ENCODE measurements at regions not wholly inside any gene's neighbourhood (a gene's known extent, or its start where the extent isn't known, plus 50 kb on each side); places are given as distances from the start of the nearest gene placed in this dataset.
"Not testable (repeated sequence)": the region's sequence is repeated elsewhere in the genome, so short reads cannot be mapped to it uniquely, and the experiment has no call there.

DNA sequence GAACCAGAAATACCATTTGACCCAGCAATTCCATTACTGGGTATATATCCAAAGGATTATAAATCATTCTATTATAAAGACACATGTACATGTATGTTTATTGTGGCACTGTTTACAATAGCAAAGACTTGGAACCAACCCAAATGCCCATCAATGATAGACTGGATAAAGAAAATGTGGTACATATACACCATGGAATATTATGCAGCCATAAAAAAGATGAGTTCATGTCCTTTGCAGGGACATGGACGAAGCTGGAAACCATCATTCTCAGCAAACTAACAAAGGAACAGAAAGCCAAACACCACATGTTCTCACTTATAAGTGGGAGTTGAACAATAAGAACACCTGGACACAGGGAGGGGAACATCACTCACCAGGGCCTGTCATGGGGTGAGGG lies 183.1 kb upstream of the AGTR2 start:
- TF ChIP-seq EZH2 (IDR thresholded peaks at IDR 0.05; ENCODE audit: borderline replicate concordance, insufficient read depth, low read depth, low read length, poor library complexity, severe bottlenecking): not testable (repeated sequence)
- TF ChIP-seq, protein P1, sequence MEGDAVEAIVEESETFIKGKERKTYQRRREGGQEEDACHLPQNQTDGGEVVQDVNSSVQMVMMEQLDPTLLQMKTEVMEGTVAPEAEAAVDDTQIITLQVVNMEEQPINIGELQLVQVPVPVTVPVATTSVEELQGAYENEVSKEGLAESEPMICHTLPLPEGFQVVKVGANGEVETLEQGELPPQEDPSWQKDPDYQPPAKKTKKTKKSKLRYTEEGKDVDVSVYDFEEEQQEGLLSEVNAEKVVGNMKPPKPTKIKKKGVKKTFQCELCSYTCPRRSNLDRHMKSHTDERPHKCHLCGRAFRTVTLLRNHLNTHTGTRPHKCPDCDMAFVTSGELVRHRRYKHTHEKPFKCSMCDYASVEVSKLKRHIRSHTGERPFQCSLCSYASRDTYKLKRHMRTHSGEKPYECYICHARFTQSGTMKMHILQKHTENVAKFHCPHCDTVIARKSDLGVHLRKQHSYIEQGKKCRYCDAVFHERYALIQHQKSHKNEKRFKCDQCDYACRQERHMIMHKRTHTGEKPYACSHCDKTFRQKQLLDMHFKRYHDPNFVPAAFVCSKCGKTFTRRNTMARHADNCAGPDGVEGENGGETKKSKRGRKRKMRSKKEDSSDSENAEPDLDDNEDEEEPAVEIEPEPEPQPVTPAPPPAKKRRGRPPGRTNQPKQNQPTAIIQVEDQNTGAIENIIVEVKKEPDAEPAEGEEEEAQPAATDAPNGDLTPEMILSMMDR (IDR thresholded peaks at IDR 0.05): not testable (repeated sequence)
